ENCODE measurements at regions not wholly inside any gene's neighbourhood (a gene's known extent, or its start where the extent isn't known, plus 50 kb on each side); places are given as distances from the start of the nearest gene placed in this dataset.

GRCh38 chr9:27847818-27848217 is 274.5 kb upstream of the C9orf72 start:
- no peaks in the 10 kb centered on the region for H3K27me3 ChIP-seq (ENCODE audit: insufficient read depth, low read depth)
- H4K20me1 ChIP-seq (ENCODE audit: insufficient read depth), result no peaks in the 10 kb centered on the region
- H2AFZ ChIP-seq, result no peak overlapping the region
- ChIA-PET POLR2A (ENCODE audit: unreplicated experiment) (no interaction called here), CTCF (no interaction called here)
- no peaks in the 10 kb centered on the region for H3K79me2 ChIP-seq (ENCODE audit: low read depth)
- H3K36me3 ChIP-seq (ENCODE audit: low read depth), result no peaks in the 10 kb centered on the region
- no peak for DNase-seq
- TF ChIP-seq EZH2 (IDR thresholded peaks at IDR 0.05; ENCODE audit: low read depth) (no peak), CTCF (conservative IDR thresholded peaks at IDR 0.05) (no peak)
- H3K4me1 ChIP-seq (replicated peaks; ENCODE audit: insufficient read depth), result no peaks in the 10 kb centered on the region
- intact Hi-C loops (cut with micrococcal nuclease; ENCODE audit: unreplicated experiment), result no loop called here
- no peak overlapping the region for H3K4me3 ChIP-seq
- H3K9me3 ChIP-seq (ENCODE audit: insufficient read depth, low read depth), result no peaks in the 10 kb centered on the region
- no peak overlapping the region for H3K27ac ChIP-seq
- H3K9me2 ChIP-seq (ENCODE audit: insufficient read depth), result no peaks in the 10 kb centered on the region
- H3K4me2 ChIP-seq, result no peak overlapping the region
- no peaks in the 10 kb centered on the region for H3F3A ChIP-seq (ENCODE audit: insufficient read depth, low read depth)
- no TSS peak for BruUV-seq (replicated peaks)

- Histone ChIP-seq H3K9me3 (ENCODE audit: insufficient read depth, low read depth) (no peaks in the 10 kb centered on the region), H3K4me2 (no peak overlapping the region), H3K79me2 (ENCODE audit: low read depth) (no peaks in the 10 kb centered on the region), H3K27ac (no peak overlapping the region), H3F3A (ENCODE audit: insufficient read depth, low read depth) (no peaks in the 10 kb centered on the region), H3K4me3 (no peak overlapping the region), H3K27me3 (ENCODE audit: insufficient read depth, low read depth) (no peaks in the 10 kb centered on the region), H3K4me1 (replicated peaks; ENCODE audit: insufficient read depth) (no peaks in the 10 kb centered on the region), H3K9me2 (ENCODE audit: insufficient read depth) (no peaks in the 10 kb centered on the region), H4K20me1 (ENCODE audit: insufficient read depth) (no peaks in the 10 kb centered on the region), H3K36me3 (ENCODE audit: low read depth) (no peaks in the 10 kb centered on the region), H2AFZ (no peak overlapping the region)
- CTCF ChIA-PET, result no interaction called here
- POLR2A ChIA-PET (ENCODE audit: unreplicated experiment), result no interaction called here
- BruUV-seq (replicated peaks), result no TSS peak
- TF ChIP-seq CTCF (conservative IDR thresholded peaks at IDR 0.05) (no peak), EZH2 (IDR thresholded peaks at IDR 0.05; ENCODE audit: low read depth) (no peak)
- no peak for DNase-seq
- intact Hi-C loops (cut with micrococcal nuclease; ENCODE audit: unreplicated experiment), result no loop called here
Observed at GRCh38 chr9:27848315-27848714, 275.0 kb upstream of the C9orf72 start.

GRCh38 chr9:27851858-27852257 is 278.6 kb upstream of the C9orf72 start:
- DNase-seq, result no peak
- Histone ChIP-seq H3K9me3 (ENCODE audit: insufficient read depth, low read depth) (no peaks in the 10 kb centered on the region), H4K20me1 (ENCODE audit: insufficient read depth) (no peaks in the 10 kb centered on the region), H3K4me2 (no peak overlapping the region), H3K9me2 (ENCODE audit: insufficient read depth) (no peaks in the 10 kb centered on the region), H2AFZ (no peak overlapping the region), H3K4me3 (no peak overlapping the region), H3K27me3 (ENCODE audit: insufficient read depth, low read depth) (no peaks in the 10 kb centered on the region), H3K27ac (no peak overlapping the region), H3F3A (ENCODE audit: insufficient read depth, low read depth) (no peaks in the 10 kb centered on the region), H3K4me1 (replicated peaks; ENCODE audit: insufficient read depth) (no peaks in the 10 kb centered on the region), H3K36me3 (ENCODE audit: low read depth) (no peaks in the 10 kb centered on the region), H3K79me2 (ENCODE audit: low read depth) (no peaks in the 10 kb centered on the region)
- CTCF ChIA-PET, result no interaction called here
- TF ChIP-seq CTCF (conservative IDR thresholded peaks at IDR 0.05) (no peak), EZH2 (IDR thresholded peaks at IDR 0.05; ENCODE audit: low read depth) (no peak)
- BruUV-seq (replicated peaks), result no TSS peak
- intact Hi-C loops (cut with micrococcal nuclease; ENCODE audit: unreplicated experiment), result no loop called here
- POLR2A ChIA-PET (ENCODE audit: unreplicated experiment), result no interaction called here

Measured in PC-9 (cell line).